Esophagus muscularis mucosa (tissue), 4 donors: ENCODE measurements at regions not wholly inside any gene's neighbourhood (a gene's known extent, or its start where the extent isn't known, plus 50 kb on each side); places are given as distances from the start of the nearest gene placed in this dataset.

Source experiments
- DNase-seq: peaks from one replicate; pipeline ENCODE4 v3.0.0-alpha.2; 2017; ENCODE audit errors: extremely low spot score
- H3K27ac ChIP-seq, 4 donors: fragments of 200-600 bp; sonication (generic); replicated peaks in 1 of 4; 1 replicate in 3 of 4; 2 replicates in 1 of 4; pipeline ENCODE4 v1.5.1; 2016 to 2019; ENCODE audit warnings: mild to moderate bottlenecking in 1 of 4
- H3K27me3 ChIP-seq, 4 donors: fragments of 200-600 bp; sonication (generic); one replicate each; pipeline versions ENCODE4 v1.5.1 to v1.6.0; 2016 to 2019
- H3K36me3 ChIP-seq, 4 donors: fragments of 200-600 bp; sonication (generic); one replicate each; pipeline ENCODE4 v1.5.1; 2016 to 2019
- H3K4me1 ChIP-seq, 4 donors: fragments of 200-600 bp; sonication (generic); one replicate each; pipeline ENCODE4 v1.5.1; 2016 to 2019
- H3K4me3 ChIP-seq, 4 donors: fragments of 200-600 bp; sonication (generic); 1 replicate in 2 of 4; 2 replicates in 2 of 4; pipeline ENCODE4 v1.5.1; 2016 to 2019; ENCODE audit warnings: mild to moderate bottlenecking in 4 of 4, moderate library complexity in 1 of 4
- H3K9me3 ChIP-seq, 4 donors: fragments of 200-600 bp; sonication (generic); 1 replicate in 3 of 4; 2 replicates in 1 of 4; pipeline ENCODE4 v1.5.1; 2016 to 2019
- EP300 ChIP-seq: sonication (generic); formaldehyde crosslinking; IDR thresholded peaks from one replicate; pipeline ENCODE4 v1.6.1; 2017; ENCODE audit warnings: antibody characterized with exemption
- POLR2A ChIP-seq: fragments of 450-650 bp; IDR thresholded peaks from one replicate; pipeline ENCODE4 v1.6.1; 2017; ENCODE audit warnings: antibody characterized with exemption, moderate library complexity, mild to moderate bottlenecking, low read depth
- POLR2AphosphoS5 ChIP-seq, 2 donors: sonication (generic); formaldehyde crosslinking; IDR thresholded peaks; one replicate each; pipeline ENCODE4 v1.6.1; 2017; ENCODE audit warnings: antibody characterized with exemption in 2 of 2
- WGBS: methylation state at CpG from one replicate; pipeline ENCODE4 v1.1.5; 2018; 5-methylcytosine and 5-hydroxymethylcytosine counted together
- intact Hi-C: fragments of 100-400 bp; cut with DNase I; formaldehyde crosslinking; loops from one replicate; pipeline ENCODE4 v1.15.1; 2023
- TF ChIP-seq, protein P1 (sequence below), 3 experiments: fragments of 200-600 bp in 2 of 3; fragments of 450-650 bp in 1 of 3; sonication (generic) in 2 of 3; IDR thresholded peaks; one replicate each; pipeline ENCODE4 v1.5.1; 2017 to 2019; ENCODE audit warnings: antibody characterized with exemption in 3 of 3, mild to moderate bottlenecking in 2 of 3, moderate library complexity in 1 of 3

DNA sequence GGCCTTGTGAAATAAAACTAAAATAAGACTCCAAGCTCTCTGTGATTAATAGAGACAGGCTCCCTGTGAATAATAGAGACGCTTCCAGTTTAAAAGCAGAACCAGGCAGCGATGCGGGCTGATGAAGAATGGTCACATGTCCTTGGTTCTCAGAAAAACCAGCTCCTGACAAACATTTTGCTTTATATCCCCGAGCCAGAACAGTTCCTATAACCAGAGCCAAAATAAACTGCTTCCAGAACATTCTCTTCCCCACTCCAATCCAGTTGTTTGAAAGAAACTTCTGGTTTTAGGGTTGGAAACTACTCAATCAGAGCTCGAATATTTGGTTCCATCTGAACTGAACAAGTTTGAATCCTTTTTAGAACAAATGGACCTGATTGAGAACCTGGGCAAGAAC, 213.7 kb downstream of the TSN start:
- TF ChIP-seq, protein P1, sequence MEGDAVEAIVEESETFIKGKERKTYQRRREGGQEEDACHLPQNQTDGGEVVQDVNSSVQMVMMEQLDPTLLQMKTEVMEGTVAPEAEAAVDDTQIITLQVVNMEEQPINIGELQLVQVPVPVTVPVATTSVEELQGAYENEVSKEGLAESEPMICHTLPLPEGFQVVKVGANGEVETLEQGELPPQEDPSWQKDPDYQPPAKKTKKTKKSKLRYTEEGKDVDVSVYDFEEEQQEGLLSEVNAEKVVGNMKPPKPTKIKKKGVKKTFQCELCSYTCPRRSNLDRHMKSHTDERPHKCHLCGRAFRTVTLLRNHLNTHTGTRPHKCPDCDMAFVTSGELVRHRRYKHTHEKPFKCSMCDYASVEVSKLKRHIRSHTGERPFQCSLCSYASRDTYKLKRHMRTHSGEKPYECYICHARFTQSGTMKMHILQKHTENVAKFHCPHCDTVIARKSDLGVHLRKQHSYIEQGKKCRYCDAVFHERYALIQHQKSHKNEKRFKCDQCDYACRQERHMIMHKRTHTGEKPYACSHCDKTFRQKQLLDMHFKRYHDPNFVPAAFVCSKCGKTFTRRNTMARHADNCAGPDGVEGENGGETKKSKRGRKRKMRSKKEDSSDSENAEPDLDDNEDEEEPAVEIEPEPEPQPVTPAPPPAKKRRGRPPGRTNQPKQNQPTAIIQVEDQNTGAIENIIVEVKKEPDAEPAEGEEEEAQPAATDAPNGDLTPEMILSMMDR (IDR thresholded peaks at IDR 0.05) = no peak
- peak in 1 of 2 donors; percentile 13 for TF ChIP-seq POLR2AphosphoS5 (IDR thresholded peaks at IDR 0.05)
- H3K27me3 ChIP-seq = no peaks in the 10 kb centered on the region
- no peak for DNase-seq
- H3K4me1 ChIP-seq = peaks cover 7 to 25% (median 23%) of the 10 kb centered on the region in 4 donors
- WGBS = 23% methylated on average over 5 of the region's 5 CpGs
- H3K27ac ChIP-seq = peak overlapping the region; percentile 21 to 63 (median 51)
- H3K36me3 ChIP-seq = no peaks in the 10 kb centered on the region
- intact Hi-C loops = no loop called here
- H3K9me3 ChIP-seq = no peaks in the 10 kb centered on the region
- peak overlapping the region; percentile 1 to 34 (median 20) for H3K4me3 ChIP-seq

DNA sequence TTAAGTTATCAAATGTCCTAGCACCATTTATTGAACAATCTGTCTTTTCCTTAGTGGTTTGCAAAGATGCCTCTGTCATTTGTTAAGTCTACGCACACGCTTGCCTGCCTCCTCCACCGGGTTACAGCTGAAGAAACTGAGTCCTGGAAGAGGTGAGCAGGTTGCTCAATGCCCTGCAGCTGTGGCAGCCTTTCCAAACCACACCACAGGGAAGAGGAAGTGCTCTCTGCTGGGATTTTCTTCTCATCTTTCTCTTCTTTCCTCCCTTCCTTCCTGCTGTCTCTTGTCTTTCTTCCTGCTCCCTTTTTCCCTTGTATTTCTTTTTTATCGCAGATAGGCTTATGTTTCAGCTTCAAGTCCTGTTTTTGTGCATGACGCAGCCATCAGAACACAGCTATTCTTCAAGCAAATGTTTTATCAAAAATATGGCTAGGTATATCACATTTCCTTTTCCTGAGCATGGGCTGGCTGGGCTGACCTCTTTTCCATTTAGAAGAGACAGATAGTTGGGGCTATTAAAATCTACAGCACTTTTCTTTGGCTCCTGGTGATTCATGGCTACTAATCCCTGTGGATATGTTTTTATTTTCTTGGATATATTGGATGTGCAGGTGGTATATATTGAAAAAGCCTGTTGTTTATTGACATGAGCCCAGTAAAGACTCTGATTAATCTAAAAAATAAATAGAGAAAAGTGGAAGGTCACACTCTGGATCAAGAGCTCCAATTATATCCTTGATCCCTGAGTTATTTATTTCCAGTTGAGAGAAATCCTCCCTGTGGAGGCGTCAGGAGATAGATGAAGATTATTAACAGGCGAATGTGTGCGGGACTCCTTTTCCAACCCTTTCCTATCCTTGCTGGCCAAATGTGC, 214.6 kb downstream of the TSN start:
- DNase-seq = no peak
- Histone ChIP-seq H3K27ac (peak overlapping the region in 3 of 4 donors; percentile 44 to 63 (median 58)), H3K4me1 (peaks cover 7 to 28% (median 26%) of the 10 kb centered on the region in 4 donors), H3K4me3 (peak overlapping the region in 2 of 4 donors; percentile 1 to 21), H3K27me3 (no peaks in the 10 kb centered on the region), H3K36me3 (no peaks in the 10 kb centered on the region), H3K9me3 (no peaks in the 10 kb centered on the region)
- 51% methylated on average over 8 of the region's 8 CpGs for WGBS
- TF ChIP-seq POLR2AphosphoS5 (IDR thresholded peaks at IDR 0.05) (no peak), POLR2A (no peak), EP300 (no peak)
- TF ChIP-seq, protein P1 (IDR thresholded peaks at IDR 0.05) = no peak
- intact Hi-C loops = no loop called here

DNA sequence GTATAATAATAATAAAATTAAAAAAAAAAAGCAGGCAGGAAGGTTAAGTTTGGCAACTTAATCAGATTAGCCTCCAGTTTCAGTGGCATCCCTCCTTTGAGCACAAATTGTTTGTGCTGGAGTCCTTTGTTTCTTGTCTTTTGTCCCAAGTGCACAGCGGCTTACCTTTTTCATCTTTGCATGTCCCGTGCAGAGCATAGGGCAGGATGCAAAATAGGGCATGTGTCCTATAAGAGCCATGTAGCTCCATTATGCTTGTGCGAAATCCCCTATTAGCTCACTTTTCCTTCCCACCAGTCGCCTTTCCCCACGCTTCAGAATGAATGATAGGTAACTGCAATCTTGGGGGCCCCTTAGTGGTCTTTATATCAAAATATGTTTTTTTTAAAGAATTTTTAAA, 216.8 kb downstream of the TSN start:
- TF ChIP-seq EP300 = no peak
- Histone ChIP-seq H3K4me1 (peaks cover 9 to 34% (median 31%) of the 10 kb centered on the region in 4 donors), H3K36me3 (no peaks in the 10 kb centered on the region), H3K9me3 (no peaks in the 10 kb centered on the region), H3K27me3 (no peaks in the 10 kb centered on the region), H3K27ac (no peak overlapping the region), H3K4me3 (no peak overlapping the region)
- intact Hi-C loops = no loop called here
- peak; percentile 37 for DNase-seq
- 87% methylated on average over 5 of the region's 5 CpGs for WGBS

DNA sequence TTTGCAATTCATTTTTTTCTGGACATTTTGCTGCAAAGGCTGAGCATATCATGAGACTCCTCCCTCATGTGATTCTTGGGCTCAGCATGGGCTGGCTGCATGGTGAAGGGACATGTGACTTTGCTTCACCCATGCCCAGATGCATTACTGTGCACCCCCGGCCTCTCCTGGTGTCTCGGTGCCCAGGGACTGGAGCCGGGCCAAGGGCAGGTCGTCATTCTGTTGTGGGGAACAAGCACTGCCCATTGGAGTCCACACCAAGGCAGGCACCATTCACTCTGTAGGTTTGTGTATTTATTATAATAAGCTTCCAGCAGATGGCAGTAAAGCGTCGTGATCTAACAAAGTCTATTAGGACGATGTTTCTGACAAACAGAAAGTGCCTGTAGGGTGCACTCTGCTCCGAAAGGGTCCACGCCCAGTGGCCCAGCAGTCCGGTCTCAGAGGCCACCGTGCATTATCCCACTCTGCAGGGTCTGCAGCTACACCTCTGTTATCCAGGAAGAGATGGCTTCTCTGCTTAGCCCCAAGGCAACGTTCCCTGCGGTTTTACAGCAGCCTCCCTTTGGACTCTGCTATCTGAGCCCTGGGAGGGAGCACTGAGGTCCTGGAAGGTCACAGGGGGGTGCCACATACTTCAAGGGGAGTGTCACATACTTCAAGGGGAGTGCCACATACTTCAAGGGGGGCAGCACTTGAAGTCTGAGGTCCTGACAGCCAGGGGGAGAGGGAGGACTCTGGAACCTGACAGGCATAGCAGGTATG, 219.6 kb downstream of the TSN start:
- Histone ChIP-seq H3K4me1 (peaks cover 2 to 18% (median 15%) of the 10 kb centered on the region in 4 donors), H3K27ac (no peak overlapping the region), H3K36me3 (no peaks in the 10 kb centered on the region), H3K27me3 (no peaks in the 10 kb centered on the region), H3K4me3 (peak overlapping the region; percentile 35 to 52 (median 41)), H3K9me3 (no peaks in the 10 kb centered on the region)
- WGBS = 1% methylated on average over 13 of the region's 13 CpGs
- no peak for TF ChIP-seq POLR2AphosphoS5 (IDR thresholded peaks at IDR 0.05)
- TF ChIP-seq, protein P1 (IDR thresholded peaks at IDR 0.05) = peak; percentile 40 to 59 (median 45)
- no peak for DNase-seq
- intact Hi-C loops = no loop called here

DNA sequence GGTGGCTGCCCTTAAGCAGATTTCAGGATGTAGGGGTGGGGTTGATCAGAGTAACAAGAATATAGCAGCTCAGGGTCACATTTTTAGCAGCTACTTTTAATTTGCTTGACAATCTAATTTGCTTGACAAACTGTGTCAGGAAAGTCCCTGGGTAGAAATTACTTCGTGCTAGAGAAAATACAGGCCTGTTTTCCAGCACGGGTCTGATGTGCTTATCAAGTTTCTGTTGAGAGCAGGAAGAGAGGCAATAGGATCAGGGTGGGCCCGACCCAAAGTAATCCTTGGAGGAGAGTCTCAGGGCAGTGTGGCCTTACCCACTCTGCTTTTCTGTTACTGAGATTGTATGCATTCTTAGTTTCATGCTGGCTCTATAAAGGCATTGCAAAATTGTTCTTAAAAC, 221.5 kb downstream of the TSN start:
- Histone ChIP-seq H3K4me1 (peaks cover 2 to 9% (median 8%) of the 10 kb centered on the region in 4 donors), H3K4me3 (no peak overlapping the region), H3K27me3 (no peaks in the 10 kb centered on the region), H3K27ac (no peak overlapping the region), H3K9me3 (no peaks in the 10 kb centered on the region), H3K36me3 (no peaks in the 10 kb centered on the region)
- intact Hi-C loops = no loop called here
- 37% methylated on average over 3 of the region's 3 CpGs for WGBS
- TF ChIP-seq, protein P1 (IDR thresholded peaks at IDR 0.05) = no peak
- TF ChIP-seq POLR2A (no peak), POLR2AphosphoS5 (IDR thresholded peaks at IDR 0.05) (no peak), EP300 (no peak)
- DNase-seq = no peak
